Astrocyte of the spinal cord (primary cell): ENCODE measurements at regions not wholly inside any gene's neighbourhood (a gene's known extent, or its start where the extent isn't known, plus 50 kb on each side); places are given as distances from the start of the nearest gene placed in this dataset.
A peak's percentile ranks its signal among the peaks of the same experiment; 100 is the strongest.
"Not testable (repeated sequence)": the region's sequence is repeated elsewhere in the genome, so short reads cannot be mapped to it uniquely, and the experiment has no call there.

Experiments
- DNase-seq: peaks from one replicate; pipeline ENCODE4 v3.0.0; 2011; ENCODE audit warnings: low read depth, low spot score
- H3K4me3 ChIP-seq: 2 replicates; pipeline ENCODE4 v1.5.1; 2011; ENCODE audit warnings: low read depth, mild to moderate bottlenecking, low read length, moderate library complexity
- in situ Hi-C: cut with HindIII; loops from 2 replicates; pipeline ENCODE4 v1.10.0; 2017; ENCODE audit warnings: low sequenced_read_pairs
- TF ChIP-seq, protein P1 (sequence below): IDR thresholded peaks from 2 replicates; pipeline ENCODE4 v1.5.1; 2012; ENCODE audit warnings: low read depth, mild to moderate bottlenecking, low read length, inconsistent platforms

DNA sequence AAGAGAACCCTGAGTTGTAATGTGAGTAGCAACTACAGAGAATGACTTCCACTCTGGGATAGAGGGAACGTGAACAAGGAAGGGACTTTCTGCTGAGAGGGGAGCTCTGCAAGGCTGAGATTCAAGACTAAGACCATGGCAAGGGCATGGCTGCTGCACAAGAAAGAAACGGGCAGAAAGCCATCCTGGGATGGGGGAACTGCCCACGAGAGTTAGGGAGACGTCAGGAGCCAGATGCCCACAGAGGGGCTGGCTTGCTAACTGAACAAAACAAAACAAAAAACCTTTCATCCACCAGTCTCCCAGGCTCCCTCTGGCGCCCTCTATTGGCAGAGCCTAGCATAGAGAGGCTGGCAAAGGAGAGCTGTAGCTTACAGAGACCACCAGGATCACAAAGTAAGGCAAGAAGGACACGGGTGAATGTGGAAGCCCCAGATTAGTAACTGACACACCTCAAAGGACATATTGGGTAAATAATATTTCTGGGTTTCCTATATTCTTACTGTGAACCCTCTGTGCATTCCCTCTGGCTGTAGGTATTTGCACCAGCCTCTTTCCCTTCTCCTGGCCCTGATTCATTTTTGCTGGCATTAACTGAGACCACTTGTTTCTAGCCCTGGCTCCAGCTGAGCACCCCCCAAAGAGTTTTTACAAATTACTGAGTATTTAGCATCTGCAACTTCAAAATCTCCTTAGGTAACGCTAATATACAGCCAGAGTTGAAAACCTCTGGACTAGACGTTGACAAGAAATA is 338.3 kb downstream of the EMP1 start:
- H3K4me3 ChIP-seq, result no peak overlapping the region
- TF ChIP-seq, protein P1, sequence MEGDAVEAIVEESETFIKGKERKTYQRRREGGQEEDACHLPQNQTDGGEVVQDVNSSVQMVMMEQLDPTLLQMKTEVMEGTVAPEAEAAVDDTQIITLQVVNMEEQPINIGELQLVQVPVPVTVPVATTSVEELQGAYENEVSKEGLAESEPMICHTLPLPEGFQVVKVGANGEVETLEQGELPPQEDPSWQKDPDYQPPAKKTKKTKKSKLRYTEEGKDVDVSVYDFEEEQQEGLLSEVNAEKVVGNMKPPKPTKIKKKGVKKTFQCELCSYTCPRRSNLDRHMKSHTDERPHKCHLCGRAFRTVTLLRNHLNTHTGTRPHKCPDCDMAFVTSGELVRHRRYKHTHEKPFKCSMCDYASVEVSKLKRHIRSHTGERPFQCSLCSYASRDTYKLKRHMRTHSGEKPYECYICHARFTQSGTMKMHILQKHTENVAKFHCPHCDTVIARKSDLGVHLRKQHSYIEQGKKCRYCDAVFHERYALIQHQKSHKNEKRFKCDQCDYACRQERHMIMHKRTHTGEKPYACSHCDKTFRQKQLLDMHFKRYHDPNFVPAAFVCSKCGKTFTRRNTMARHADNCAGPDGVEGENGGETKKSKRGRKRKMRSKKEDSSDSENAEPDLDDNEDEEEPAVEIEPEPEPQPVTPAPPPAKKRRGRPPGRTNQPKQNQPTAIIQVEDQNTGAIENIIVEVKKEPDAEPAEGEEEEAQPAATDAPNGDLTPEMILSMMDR, result peak; percentile 99
- peak; percentile 50 for DNase-seq
- in situ Hi-C loops, result no loop called here

DNA sequence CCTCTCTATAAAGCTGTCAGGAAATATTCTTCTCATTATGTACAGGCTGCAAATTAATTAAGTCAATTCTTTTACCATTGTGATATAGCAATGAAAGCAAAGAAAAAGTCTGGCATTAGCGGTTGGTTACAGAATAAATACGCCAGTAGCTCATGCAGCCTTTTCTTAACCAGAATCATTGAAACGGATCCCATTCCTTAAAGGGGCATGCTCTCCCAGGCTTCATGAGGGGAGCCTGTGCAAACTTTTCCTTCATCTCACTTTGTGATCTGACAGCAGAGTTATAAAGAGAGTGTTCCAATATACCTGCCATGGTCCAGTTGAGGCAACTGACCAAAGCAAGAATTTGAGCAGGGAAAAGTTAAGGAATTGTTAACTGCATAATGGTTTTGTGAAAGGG is 337.7 kb downstream of the EMP1 start:
- no peak overlapping the region for H3K4me3 ChIP-seq
- TF ChIP-seq, protein P1, result no peak
- DNase-seq, result no peak
- in situ Hi-C loops, result no loop called here

DNA sequence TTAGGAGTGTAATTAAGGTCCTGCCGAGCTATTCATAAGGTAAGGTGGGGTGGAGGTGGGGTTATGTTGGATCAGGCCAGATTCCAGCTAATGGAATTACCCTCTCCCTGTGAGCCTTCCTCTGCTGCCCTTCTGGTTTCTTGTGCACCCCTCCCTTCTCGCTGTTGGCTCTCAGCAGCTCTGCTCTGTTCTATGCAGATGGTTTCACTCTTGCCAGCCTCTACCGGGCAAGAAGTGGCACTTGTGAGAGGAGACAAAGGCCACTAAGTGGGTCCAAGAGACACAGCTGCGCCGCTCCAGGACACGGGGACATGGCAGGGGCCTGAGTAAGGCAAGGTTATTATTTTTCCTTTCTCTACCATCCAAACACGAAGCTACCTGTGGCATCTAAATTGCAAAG is 334.4 kb downstream of the EMP1 start:
- DNase-seq, result no peak
- in situ Hi-C loops, result no loop called here

DNA sequence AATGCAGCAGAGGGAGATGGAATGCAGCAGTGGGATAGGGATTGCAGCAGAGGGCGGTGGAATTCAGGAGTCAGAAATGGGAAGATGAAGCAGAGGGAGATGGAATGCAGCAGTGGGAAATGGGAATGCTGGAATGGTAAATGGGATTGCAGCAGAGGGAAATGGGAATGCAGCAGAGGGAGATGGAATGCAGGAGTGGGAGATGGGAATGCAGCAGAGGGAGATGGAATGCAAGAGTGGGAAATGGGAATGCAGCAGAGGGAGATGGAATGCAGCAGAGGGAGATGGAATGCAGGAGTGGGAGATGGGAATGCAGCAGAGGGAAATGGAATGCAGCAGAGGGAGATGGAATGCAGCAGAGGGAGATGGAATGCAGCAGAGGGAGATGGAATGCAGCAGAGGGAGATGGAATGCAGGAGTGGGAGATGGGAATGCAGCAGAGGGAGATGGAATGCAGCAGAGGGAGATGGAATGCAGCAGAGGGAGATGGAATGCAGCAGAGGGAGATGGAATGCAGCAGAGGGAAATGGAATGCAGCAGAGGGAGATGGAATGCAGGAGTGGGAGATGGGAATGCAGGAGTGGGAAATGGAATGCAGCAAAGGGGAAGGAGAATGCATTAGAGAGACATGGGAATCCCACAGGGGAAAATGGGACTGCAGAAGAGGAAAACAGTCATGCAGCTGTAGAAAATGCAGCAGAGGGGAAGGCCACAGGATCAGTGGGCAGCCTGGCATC is 329.8 kb downstream of the EMP1 start:
- in situ Hi-C loops, DNase-seq, H3K4me3 ChIP-seq: not testable (repeated sequence)

More for the DNA sequence above, 334.4 kb downstream of the EMP1 start:
- no peak overlapping the region for H3K4me3 ChIP-seq
- TF ChIP-seq, protein P1, result no peak

DNA sequence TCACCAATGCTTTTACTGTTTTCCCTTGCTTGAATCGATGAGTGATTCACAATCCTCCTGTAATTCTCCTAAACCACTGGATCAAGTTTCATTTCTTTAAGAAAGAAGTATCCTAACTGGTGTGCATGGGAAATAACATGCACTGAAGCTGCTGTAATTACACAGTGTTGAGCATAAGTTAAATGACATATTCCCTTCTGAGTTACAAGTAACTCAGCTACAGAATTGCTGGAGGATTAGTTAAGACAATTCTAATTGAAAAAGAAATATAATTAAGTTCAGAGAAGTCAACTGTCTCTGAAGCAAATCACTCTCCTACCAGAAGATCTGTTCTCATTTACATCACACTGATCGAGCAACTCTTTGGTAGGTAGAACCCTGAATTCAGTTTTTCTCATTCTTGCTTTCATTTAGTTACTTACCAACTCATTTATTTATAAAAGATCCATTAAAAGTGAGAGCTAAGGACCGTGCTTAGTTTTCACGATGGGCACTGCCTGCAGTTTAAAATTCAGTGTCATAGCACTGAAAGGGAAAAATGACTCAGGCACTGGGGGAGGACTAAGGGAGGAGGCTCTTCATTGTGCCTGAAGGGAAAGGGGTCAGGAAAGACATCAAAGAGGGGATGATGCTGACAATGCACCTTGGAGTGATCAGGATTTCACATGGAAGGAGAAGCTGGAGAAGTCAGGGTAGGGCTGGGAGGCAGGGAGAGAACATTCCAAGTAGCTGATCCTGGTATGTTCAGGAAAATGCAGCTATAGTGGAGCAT is 327.2 kb downstream of the EMP1 start:
- in situ Hi-C loops, result no loop called here
- no peak overlapping the region for H3K4me3 ChIP-seq
- DNase-seq, result peak; percentile 2
- TF ChIP-seq, protein P1, result no peak

DNA sequence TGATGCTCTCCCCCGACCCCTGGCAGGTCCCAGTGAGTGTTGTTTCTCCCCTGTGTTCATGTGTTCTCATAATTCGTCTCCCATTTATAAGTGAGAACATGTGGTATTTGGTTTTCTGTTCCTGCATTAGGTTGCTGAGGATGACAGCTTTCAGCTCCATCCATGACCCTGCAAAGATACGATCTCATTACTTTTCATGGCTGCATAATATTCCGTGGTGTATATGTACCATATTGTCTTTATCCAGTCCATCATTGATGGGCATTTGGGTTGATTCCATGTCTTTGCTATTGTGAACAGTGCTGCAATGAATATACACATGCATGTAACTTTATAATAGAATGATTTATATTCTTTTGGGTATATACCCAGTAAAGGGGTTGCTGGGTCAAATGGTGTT is 321.5 kb downstream of the EMP1 start:
- DNase-seq, in situ Hi-C loops, H3K4me3 ChIP-seq: not testable (repeated sequence)

DNA sequence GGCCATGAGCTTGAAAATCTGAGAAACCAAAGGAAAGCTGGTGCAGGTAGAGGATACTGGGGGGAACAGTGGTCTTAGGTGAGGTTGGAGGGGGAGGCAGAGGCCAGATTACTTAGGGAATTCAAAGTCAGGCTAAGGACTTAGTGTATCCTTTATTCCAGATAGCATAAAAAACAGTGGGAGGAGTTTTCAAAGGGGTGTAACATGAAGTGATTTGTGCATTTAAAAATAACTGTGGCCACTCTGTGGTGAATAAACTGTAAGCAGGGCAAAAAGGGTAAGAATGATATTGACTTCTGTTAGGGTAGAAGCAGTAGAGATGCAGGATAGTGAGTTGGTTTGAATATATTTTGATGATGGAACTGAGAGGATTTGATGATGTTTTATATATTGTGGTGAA is 313.2 kb downstream of the EMP1 start:
- DNase-seq, result no peak
- no peak overlapping the region for H3K4me3 ChIP-seq
- in situ Hi-C loops, result no loop called here
- TF ChIP-seq, protein P1, result no peak
